Fibroblast of lung (primary cell): ENCODE measurements at regions not wholly inside any gene's neighbourhood (a gene's known extent, or its start where the extent isn't known, plus 50 kb on each side); places are given as distances from the start of the nearest gene placed in this dataset.

Experiments
- DNase-seq, 2 donors: peaks; one replicate each; pipeline versions ENCODE4 v3.0.0 to v3.0.0-alpha.2; 2010; ENCODE audit warnings: low read depth in 2 of 2
- H2AFZ ChIP-seq: 2 replicates; pipeline ENCODE4 v1.5.1; 2012; ENCODE audit warnings: low read length, control low read depth, inconsistent platforms
- H3K27ac ChIP-seq: 2 replicates; pipeline ENCODE4 v1.5.1; 2011; ENCODE audit warnings: low read length, control low read depth; ENCODE audit not compliant: insufficient read depth
- H3K27me3 ChIP-seq: 2 replicates; pipeline ENCODE4 v1.5.1; 2011; ENCODE audit warnings: mild to moderate bottlenecking, low read length; ENCODE audit not compliant: control insufficient read depth, insufficient read depth
- H3K36me3 ChIP-seq: 2 replicates; pipeline ENCODE4 v1.5.1; 2011; ENCODE audit warnings: low read length; ENCODE audit not compliant: control insufficient read depth, insufficient read depth
- H3K4me1 ChIP-seq: 2 replicates; pipeline ENCODE4 v1.5.1; 2011; ENCODE audit warnings: low read length; ENCODE audit not compliant: control insufficient read depth, insufficient read depth; ENCODE audit errors: extremely low read depth
- H3K4me2 ChIP-seq: 2 replicates; pipeline ENCODE4 v1.5.1; 2011; ENCODE audit warnings: low read length, control low read depth; ENCODE audit not compliant: insufficient read depth; ENCODE audit errors: extremely low read depth
- H3K4me3 ChIP-seq, 4 experiments: fragments of 200-600 bp in 1 of 4; sonication (generic) in 1 of 4; replicated peaks in 1 of 4; 2 replicates each; pipeline ENCODE4 v1.5.1; 2011 to 2016; ENCODE audit warnings: low read length in 4 of 4, low read depth in 3 of 4, mild to moderate bottlenecking in 3 of 4, control low read depth in 2 of 4, inconsistent platforms in 1 of 4, mixed read lengths in 1 of 4; ENCODE audit not compliant: insufficient read depth in 1 of 4; ENCODE audit errors: control extremely low read depth in 1 of 4
- H3K79me2 ChIP-seq: 2 replicates; pipeline ENCODE4 v1.5.1; 2012; ENCODE audit warnings: mild to moderate bottlenecking, low read length, inconsistent platforms; ENCODE audit not compliant: control insufficient read depth, insufficient read depth
- H3K9ac ChIP-seq: 2 replicates; pipeline ENCODE4 v1.5.1; 2011; ENCODE audit warnings: mild to moderate bottlenecking, low read length, control low read depth; ENCODE audit not compliant: insufficient read depth
- H3K9me3 ChIP-seq: 2 replicates; pipeline ENCODE4 v1.5.1; 2012; ENCODE audit warnings: low read depth, low read length; ENCODE audit not compliant: control insufficient read depth, insufficient read depth
- H4K20me1 ChIP-seq: 2 replicates; pipeline ENCODE4 v1.5.1; 2011; ENCODE audit warnings: low read length; ENCODE audit not compliant: control insufficient read depth, insufficient read depth; ENCODE audit errors: extremely low read depth
- EZH2 ChIP-seq: IDR thresholded peaks from 2 replicates; pipeline ENCODE4 v1.5.1; 2012; ENCODE audit warnings: low read length, control low read depth, mild to moderate bottlenecking; ENCODE audit errors: missing control alignments
- TF ChIP-seq, protein P1 (sequence below), 2 donors: IDR thresholded peaks in 1 of 2; conservative IDR thresholded peaks in 1 of 2; 1 replicate in 1 of 2; 2 replicates in 1 of 2; pipeline ENCODE4 v1.5.1; 2011 to 2012; ENCODE audit warnings: low read length in 2 of 2, control low read depth in 1 of 2, inconsistent platforms in 1 of 2, low read depth in 1 of 2, mild to moderate bottlenecking in 1 of 2

DNA sequence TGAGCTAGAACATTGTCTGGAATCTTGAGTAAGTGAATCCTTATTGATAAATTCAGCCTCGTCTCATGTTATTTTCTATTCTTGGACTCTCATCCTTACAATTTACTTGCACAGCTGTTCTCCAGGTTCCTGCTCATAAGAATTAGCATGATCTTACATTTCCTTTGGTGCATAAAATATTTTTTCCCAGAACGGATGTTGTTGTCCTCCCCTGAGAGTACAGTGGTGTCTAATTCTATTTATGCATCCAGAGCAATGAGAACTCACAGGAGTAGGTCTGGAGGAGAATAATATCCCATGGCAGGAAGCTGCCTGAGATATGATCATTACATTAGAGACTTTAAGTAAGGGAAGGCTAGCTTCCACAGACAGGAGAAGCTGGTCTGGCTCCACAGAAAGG is 178.4 kb upstream of the MAST4 start:
- no peak overlapping the region for H3K4me2 ChIP-seq
- no peak for DNase-seq
- no peaks in the 10 kb centered on the region for H4K20me1 ChIP-seq
- no peak overlapping the region for H3K4me3 ChIP-seq
- H2AFZ ChIP-seq: no peak overlapping the region
- no peaks in the 10 kb centered on the region for H3K36me3 ChIP-seq
- no peak overlapping the region for H3K9ac ChIP-seq
- no peaks in the 10 kb centered on the region for H3K9me3 ChIP-seq
- H3K27me3 ChIP-seq: no peaks in the 10 kb centered on the region
- no peaks in the 10 kb centered on the region for H3K4me1 ChIP-seq
- no peak overlapping the region for H3K27ac ChIP-seq
- no peaks in the 10 kb centered on the region for H3K79me2 ChIP-seq
- TF ChIP-seq EZH2: no peak
- TF ChIP-seq, protein P1, sequence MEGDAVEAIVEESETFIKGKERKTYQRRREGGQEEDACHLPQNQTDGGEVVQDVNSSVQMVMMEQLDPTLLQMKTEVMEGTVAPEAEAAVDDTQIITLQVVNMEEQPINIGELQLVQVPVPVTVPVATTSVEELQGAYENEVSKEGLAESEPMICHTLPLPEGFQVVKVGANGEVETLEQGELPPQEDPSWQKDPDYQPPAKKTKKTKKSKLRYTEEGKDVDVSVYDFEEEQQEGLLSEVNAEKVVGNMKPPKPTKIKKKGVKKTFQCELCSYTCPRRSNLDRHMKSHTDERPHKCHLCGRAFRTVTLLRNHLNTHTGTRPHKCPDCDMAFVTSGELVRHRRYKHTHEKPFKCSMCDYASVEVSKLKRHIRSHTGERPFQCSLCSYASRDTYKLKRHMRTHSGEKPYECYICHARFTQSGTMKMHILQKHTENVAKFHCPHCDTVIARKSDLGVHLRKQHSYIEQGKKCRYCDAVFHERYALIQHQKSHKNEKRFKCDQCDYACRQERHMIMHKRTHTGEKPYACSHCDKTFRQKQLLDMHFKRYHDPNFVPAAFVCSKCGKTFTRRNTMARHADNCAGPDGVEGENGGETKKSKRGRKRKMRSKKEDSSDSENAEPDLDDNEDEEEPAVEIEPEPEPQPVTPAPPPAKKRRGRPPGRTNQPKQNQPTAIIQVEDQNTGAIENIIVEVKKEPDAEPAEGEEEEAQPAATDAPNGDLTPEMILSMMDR (conservative IDR thresholded peaks at IDR 0.05 in 1 of 2, IDR thresholded peaks at IDR 0.05 in 1 of 2; ENCODE audit: low read depth in 1 of 2, low read length in 2 of 2): no peak

DNA sequence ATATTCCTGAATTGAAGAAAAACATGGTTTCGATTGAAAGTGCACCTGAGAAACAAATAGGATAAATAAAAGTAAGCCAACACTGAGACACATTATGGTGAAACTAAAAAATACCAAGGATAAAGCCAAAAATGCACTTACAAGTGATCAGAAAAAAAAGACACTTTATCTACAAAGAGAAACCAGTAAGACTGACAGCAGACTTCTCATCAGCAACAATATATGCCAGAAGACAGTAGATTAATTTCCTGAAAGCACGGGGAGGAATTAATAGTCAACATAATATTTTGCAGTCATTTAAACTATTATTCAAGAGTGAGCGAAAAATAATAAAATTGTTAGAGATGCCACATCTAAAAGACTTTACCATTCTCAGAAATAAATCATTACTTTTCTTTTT is 172.7 kb upstream of the MAST4 start:
- no peak overlapping the region for H3K9ac ChIP-seq
- H3K36me3 ChIP-seq: no peaks in the 10 kb centered on the region
- H2AFZ ChIP-seq: no peak overlapping the region
- no peak for DNase-seq
- H3K27me3 ChIP-seq: no peaks in the 10 kb centered on the region
- no peak for TF ChIP-seq EZH2
- TF ChIP-seq, protein P1 (conservative IDR thresholded peaks at IDR 0.05 in 1 of 2, IDR thresholded peaks at IDR 0.05 in 1 of 2; ENCODE audit: low read depth in 1 of 2, low read length in 2 of 2): no peak
- no peaks in the 10 kb centered on the region for H3K79me2 ChIP-seq
- no peak overlapping the region for H3K27ac ChIP-seq
- no peak overlapping the region for H3K4me2 ChIP-seq
- H4K20me1 ChIP-seq: no peaks in the 10 kb centered on the region
- H3K9me3 ChIP-seq: no peaks in the 10 kb centered on the region
- H3K4me1 ChIP-seq: no peaks in the 10 kb centered on the region
- H3K4me3 ChIP-seq: no peak overlapping the region

DNA sequence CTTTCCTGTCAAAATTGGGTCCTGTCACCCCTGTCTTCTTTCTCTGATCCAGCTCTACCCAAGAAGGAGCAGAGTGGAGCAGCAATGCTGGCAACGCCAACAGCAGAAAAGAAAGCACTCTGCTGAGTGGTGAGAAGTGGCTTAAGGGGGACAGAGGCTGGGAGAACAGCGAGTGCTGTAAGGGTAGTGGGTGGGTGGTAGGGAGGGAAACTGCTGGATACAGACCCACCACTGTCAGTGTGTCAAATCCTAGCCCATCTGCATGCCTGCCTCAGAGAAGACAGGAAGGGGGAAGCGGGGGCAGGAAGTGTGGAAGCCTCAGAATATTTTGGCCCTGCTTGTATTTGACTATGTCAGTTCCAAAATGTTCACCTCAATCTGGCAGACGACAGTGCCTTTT is 170.4 kb upstream of the MAST4 start:
- Histone ChIP-seq H2AFZ (no peak overlapping the region), H4K20me1 (no peaks in the 10 kb centered on the region), H3K27me3 (no peaks in the 10 kb centered on the region), H3K36me3 (no peaks in the 10 kb centered on the region), H3K4me1 (no peaks in the 10 kb centered on the region), H3K79me2 (no peaks in the 10 kb centered on the region), H3K4me2 (no peak overlapping the region), H3K4me3 (no peak overlapping the region), H3K9ac (no peak overlapping the region), H3K9me3 (no peaks in the 10 kb centered on the region), H3K27ac (no peak overlapping the region)
- no peak for DNase-seq
- TF ChIP-seq EZH2: no peak
- TF ChIP-seq, protein P1 (conservative IDR thresholded peaks at IDR 0.05 in 1 of 2, IDR thresholded peaks at IDR 0.05 in 1 of 2; ENCODE audit: low read depth in 1 of 2, low read length in 2 of 2): no peak
